ENCODE measurements at regions not wholly inside any gene's neighbourhood (a gene's known extent, or its start where the extent isn't known, plus 50 kb on each side); places are given as distances from the start of the nearest gene placed in this dataset.

- ATAC-seq (no peak), DNase-seq (no peak)
- intact Hi-C loops (cut with DNase I) = no loop called here
Observed at GRCh38 chr20:19098117-19098516, 114.3 kb upstream of the SLC24A3 start.

DNA sequence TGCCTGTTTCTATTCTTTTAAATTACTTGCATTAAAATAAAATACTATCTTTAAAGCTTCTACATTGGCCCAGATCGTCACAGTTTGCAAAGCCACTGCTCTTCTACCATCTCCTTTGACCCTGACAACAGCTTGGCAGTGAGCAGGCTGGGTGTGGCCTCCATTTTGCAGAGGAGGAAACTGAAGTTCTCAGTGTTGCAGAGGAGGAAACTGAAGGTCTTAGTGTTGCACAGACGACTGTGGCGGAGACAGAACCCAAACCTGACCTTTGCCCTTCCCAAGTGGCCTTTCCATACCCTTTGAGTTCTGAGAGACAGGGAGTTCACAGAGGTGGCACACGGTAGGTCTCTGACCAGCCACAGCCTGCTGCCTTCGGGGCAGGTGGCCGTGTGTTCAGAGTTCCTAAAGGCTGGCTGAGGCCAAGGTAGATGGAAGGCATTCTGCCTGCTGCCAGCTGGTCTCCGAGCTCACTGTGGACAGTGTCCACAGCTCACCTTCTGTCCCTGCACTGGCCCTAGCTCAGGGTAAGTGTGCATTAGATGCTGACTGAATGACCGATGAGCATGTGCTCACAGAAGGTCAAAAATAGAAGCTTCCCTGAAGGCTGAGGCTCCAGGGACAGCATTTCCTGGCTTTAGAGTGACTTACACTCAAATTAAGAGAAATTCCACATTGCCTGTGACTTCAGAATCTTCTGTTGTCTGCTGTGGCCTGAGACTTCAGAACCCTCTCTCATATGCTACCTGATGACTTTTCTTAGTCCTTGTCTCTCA, 113.5 kb upstream of the SLC24A3 start:
- DNase-seq = no peak
- intact Hi-C loops (cut with DNase I) = no loop called here
- ATAC-seq = no peak

GRCh38 chr20:19099596-19100545, 112.6 kb upstream of the SLC24A3 start:
- intact Hi-C loops (cut with DNase I) = no loop called here
- DNase-seq (no peak), ATAC-seq (no peak)

DNA sequence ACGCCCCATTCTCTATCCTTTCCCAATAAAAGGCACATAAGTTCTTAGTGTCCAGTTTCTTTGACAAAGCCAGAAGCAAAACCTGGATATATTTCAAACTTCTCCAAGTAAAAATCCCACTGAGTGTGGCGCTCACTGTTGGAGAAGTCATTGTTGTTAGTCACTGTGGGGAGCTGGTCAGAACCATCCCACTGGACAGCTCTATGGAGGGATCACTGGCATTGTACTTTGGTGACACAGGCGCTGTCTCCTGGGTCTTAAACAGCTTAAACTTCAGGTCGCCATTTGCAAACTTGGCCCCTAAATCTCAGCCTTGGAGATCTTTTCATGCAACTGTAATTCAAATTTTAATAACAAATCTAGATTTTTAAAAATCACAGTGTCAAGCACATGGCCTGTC, 111.5 kb upstream of the SLC24A3 start:
- no peak for DNase-seq
- intact Hi-C loops (cut with DNase I) = no loop called here
- no peak for ATAC-seq

- DNase-seq = no peak
- no peak for ATAC-seq
- intact Hi-C loops (cut with DNase I) = no loop called here
Observed at GRCh38 chr20:19104186-19104585, 108.3 kb upstream of the SLC24A3 start.

DNA sequence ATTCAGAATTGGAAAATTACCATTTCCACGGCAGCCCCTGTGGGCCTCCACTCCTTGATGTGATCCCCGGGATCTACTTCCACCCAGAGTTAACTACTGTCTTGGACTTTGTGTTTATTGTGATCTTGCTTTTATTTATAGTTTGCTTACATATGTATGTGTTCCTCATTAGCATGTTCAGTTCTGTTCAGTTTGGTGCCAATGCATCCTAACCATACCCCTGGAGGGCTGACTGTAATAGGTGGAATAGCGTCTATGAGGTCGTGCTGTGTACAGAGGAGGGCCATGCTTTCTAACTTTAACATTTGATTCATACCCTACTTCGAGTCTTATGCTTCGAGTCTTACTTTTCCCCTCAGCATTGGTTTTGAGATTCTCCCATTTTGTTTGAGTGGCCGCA, 104.3 kb upstream of the SLC24A3 start:
- ATAC-seq = no peak
- no peak for DNase-seq
- intact Hi-C loops (cut with DNase I) = no loop called here

DNA sequence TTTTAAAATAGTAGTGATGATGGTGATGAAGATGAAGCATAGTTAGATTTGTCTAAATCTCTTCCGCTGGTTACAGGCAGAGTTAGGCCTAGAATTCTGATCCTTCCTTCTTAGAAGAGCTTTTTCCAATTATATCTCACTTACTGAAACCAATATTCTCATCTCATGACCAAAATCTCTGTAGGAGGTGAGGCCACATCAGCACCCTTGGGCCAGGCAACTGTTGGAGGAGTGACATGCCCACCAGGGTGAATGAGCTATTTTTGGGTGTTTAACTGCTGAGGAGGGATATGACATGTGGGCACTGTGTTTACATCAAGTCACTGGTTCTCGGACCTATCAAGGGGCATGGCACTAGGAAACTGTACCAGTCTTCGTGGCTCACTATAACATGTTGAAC, 102.2 kb upstream of the SLC24A3 start:
- intact Hi-C loops (cut with DNase I) = no loop called here
- no peak for ATAC-seq
- DNase-seq = no peak

DNA sequence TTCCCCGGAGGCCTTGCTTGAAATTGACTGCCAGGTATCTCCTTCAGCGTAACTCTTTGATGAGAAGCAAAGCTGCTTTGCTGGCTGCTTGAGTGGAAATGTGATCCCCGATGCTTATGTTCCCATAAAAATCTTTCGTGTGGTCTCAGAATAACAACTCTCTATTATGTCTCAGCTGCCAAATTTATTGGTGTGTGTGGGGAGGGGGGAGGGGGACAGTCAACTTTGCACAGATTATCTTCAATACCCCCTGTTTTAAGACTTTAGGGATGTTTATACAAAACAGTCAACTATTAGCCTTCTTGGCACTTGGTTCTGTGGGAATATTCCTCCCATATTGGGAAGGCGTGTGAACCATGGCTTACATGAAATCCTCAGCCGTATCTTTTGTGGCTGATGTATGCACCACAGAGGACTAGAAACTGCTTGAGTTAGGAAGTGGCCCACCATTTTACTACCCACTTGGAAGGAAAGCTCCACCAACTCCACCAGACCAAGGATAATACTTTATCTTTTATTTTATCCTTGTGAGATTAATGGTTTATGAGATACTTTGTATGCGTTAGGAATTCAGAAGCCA, 101.5 kb upstream of the SLC24A3 start:
- DNase-seq (no peak), ATAC-seq (no peak)
- intact Hi-C loops (cut with DNase I) = no loop called here

GRCh38 chr20:19112828-19113227, 99.6 kb upstream of the SLC24A3 start:
- intact Hi-C loops (cut with DNase I) = no loop called here
- ATAC-seq = no peak
- no peak for DNase-seq

DNA sequence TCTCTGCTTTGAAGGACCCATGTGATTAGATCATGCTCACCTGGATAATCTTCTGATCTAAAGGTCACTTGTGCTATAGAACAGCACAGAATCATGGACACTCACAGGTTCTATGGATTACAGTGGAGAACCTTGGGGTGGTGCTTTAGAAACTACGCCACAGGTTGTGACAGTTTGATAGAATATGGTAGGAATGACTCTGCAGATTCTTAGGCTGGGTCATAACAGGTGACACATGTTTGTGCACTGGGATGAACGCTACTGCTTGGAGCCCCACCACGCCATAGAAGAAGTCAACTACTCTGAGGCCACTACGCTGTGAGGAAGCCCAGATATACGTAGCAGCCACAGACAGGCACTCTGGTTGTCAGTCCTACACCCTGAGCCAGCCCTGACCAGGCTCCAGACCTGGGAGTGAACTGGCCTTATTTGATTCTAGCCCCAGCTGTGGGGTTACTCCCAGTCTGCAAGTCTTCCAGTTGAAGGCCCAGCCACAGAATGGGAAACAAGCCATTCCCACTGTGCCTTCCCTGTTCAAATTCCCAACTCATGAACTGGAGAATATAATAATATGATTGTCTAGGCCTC, 99.0 kb upstream of the SLC24A3 start:
- DNase-seq (no peak), ATAC-seq (no peak)
- intact Hi-C loops (cut with DNase I) = no loop called here

DNA sequence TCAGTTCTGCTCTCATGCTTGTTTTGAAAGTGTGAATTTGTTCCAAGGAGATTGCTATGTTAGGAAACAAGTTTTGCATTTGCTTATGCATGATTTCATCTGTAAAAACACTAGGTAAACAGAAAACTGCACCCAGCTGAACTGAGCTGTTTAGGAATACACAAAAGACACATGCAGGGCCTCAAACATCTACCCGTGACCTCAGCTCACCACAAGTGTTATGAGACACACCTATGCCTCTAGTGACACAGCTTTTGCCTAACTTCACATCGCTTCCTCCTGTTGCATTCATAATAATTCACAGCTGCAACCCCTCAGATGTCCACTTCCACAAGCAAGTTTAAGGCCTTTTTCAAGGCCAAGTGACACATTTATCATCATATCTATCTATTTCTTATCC, 98.0 kb upstream of the SLC24A3 start:
- intact Hi-C loops (cut with DNase I) = no loop called here
- no peak for ATAC-seq
- DNase-seq = no peak

- no peak for DNase-seq
- ATAC-seq = no peak
- intact Hi-C loops (cut with DNase I) = no loop called here
Observed at GRCh38 chr20:19115581-19115980, 96.9 kb upstream of the SLC24A3 start.

DNA sequence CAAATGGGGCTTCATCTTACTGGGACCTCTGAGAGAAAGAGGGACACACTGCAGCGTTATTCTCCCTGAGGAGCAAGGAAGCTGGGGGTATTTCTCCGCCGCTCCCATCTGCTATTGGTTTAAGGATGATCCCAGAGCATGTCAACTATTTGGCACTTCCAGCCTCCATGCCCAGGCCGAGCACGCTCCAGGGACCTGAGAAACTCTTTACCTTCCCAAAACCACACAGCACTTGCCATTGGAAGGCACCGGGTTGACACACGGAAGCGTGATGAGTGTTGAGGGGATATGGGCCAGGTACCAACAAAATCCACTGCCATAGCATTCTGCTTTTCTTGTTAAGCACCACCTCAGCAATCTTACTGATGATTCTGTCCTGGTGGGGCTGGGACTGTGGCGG, 92.4 kb upstream of the SLC24A3 start:
- no peak for ATAC-seq
- intact Hi-C loops (cut with DNase I) = no loop called here
- DNase-seq = no peak

DNA sequence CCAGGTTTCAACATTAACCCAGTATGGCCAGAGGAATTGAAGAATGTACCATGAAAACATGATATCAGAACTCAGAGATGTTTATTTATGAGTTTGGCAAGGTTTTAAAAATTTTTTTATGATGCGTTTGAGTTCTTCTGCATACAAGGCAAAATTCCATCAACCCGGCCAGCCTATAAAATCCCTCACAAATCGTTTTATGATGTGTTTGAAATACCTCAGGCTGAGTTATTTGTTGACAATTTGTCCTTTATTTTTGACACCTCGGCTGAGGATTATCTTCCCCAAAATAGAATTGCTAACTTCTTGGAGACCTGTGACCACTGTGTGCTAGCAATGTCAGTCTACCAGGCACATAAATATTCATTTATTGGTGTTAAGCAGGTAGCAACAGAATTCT, 91.9 kb upstream of the SLC24A3 start:
- intact Hi-C loops (cut with DNase I) = no loop called here
- ATAC-seq (no peak), DNase-seq (no peak)

DNA sequence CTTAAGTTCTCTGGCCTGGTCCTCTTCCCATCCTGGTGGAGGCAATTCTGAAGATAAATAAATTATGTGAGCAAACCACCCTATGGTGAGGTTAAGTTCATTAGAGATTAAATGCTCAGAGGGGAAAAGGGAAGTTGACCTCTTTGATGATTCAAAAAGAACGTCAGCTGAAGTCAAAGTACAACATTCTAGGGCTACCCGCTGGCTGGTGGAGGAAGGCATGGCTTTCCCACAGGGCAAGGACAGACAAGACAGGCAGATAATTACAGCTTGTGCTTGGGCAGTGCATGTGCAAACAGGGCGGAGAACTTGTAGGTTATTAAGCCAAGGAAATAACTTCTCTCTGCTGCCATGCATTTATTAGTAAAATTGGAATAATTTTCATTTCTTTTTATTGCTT, 91.0 kb upstream of the SLC24A3 start:
- intact Hi-C loops (cut with DNase I) = no loop called here
- ATAC-seq = no peak
- no peak for DNase-seq

DNA sequence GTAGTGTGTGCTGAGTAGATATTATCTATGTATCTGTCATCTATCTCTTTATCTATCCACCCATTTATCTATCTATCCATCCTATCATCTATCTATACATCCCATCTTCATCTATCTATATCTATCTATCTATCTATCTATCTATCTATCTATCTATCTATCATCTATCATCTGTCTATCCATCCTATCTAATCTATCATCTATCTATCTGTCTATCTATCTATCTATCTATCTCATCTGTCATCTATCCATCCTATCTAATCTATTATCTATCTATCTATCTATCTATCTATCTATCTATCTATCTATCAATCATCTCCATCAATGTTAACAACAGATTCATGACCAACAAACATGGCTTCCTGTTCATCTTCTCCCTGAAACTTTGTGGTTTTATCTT, 90.5 kb upstream of the SLC24A3 start:
- DNase-seq (no peak), ATAC-seq (no peak)
- intact Hi-C loops (cut with DNase I) = no loop called here

GRCh38 chr20:19122395-19122794, 90.0 kb upstream of the SLC24A3 start:
- no peak for DNase-seq
- no peak for ATAC-seq
- intact Hi-C loops (cut with DNase I) = no loop called here

- ATAC-seq (no peak), DNase-seq (no peak)
Observed at GRCh38 chr20:19125508-19125907, 86.9 kb upstream of the SLC24A3 start.

GRCh38 chr20:19129306-19129705, 83.1 kb upstream of the SLC24A3 start:
- intact Hi-C loops (cut with DNase I) = no loop called here
- DNase-seq (no peak), ATAC-seq (no peak)

More at GRCh38 chr20:19125508-19125907, 86.9 kb upstream of the SLC24A3 start:
- intact Hi-C loops (cut with DNase I) = no loop called here

All from left cardiac atrium (tissue), 4 donors.